ENCODE measurements at regions not wholly inside any gene's neighbourhood (a gene's known extent, or its start where the extent isn't known, plus 50 kb on each side); places are given as distances from the start of the nearest gene placed in this dataset.

GRCh38 chr13:81745391-81745790 is 1404.5 kb upstream of the SPRY2 start:
- 79 to 92% methylated on average over 4 of the region's 4 CpGs for WGBS, 2 donors
- H3K4me3 ChIP-seq = no peak overlapping the region

GRCh38 chr13:81738364-81738763 is 1397.4 kb upstream of the SPRY2 start:
- no peaks in the 10 kb centered on the region for H3K36me3 ChIP-seq
- H3K27ac ChIP-seq = no peak overlapping the region
- H3K27me3 ChIP-seq = no peaks in the 10 kb centered on the region
- H3K4me3 ChIP-seq = no peak overlapping the region
- ATAC-seq (ENCODE audit: low FRiP score in 2 of 2) (no peak), DNase-seq (no peak)
- TF ChIP-seq EP300 (IDR thresholded peaks at IDR 0.05) (no peak), POLR2A (IDR thresholded peaks at IDR 0.05) (no peak), POLR2AphosphoS5 (IDR thresholded peaks at IDR 0.05) (no peak), CTCF (IDR thresholded peaks at IDR 0.05) (no peak)
- no peaks in the 10 kb centered on the region for H3K4me1 ChIP-seq
- no peaks in the 10 kb centered on the region for H3K9me3 ChIP-seq
- 12 to 43% methylated on average over 1 of the region's 1 CpG for WGBS, 2 donors

More at GRCh38 chr13:81745391-81745790, 1404.5 kb upstream of the SPRY2 start:
- Histone ChIP-seq H3K27ac (no peak overlapping the region), H3K36me3 (no peaks in the 10 kb centered on the region), H3K4me1 (no peaks in the 10 kb centered on the region), H3K9me3 (no peaks in the 10 kb centered on the region), H3K27me3 (no peaks in the 10 kb centered on the region)
- ATAC-seq (ENCODE audit: low FRiP score in 2 of 2) (no peak), DNase-seq (no peak)
- TF ChIP-seq POLR2AphosphoS5 (IDR thresholded peaks at IDR 0.05) (no peak), POLR2A (IDR thresholded peaks at IDR 0.05) (no peak), EP300 (IDR thresholded peaks at IDR 0.05) (no peak), CTCF (IDR thresholded peaks at IDR 0.05) (no peak)

- no peaks in the 10 kb centered on the region for H3K4me1 ChIP-seq
- ATAC-seq (ENCODE audit: low FRiP score in 2 of 2) = no peak
These were observed 1385.3 kb upstream of the SPRY2 start for GRCh38 chr13:81726037-81726726.

GRCh38 chr13:81722456-81722855 is 1381.5 kb upstream of the SPRY2 start:
- DNase-seq (no peak), ATAC-seq (ENCODE audit: low FRiP score in 2 of 2) (no peak)
- no peaks in the 10 kb centered on the region for H3K27me3 ChIP-seq
- no peak overlapping the region for H3K27ac ChIP-seq
- TF ChIP-seq EP300 (IDR thresholded peaks at IDR 0.05) = no peak
- TF ChIP-seq POLR2AphosphoS5 (IDR thresholded peaks at IDR 0.05) = no peak
- no peak for TF ChIP-seq POLR2A (IDR thresholded peaks at IDR 0.05)
- TF ChIP-seq CTCF (IDR thresholded peaks at IDR 0.05) = no peak
- no peak overlapping the region for H3K4me3 ChIP-seq
- WGBS, 2 donors = 79 to 81% methylated on average over 1 of the region's 1 CpG
- no peaks in the 10 kb centered on the region for H3K36me3 ChIP-seq
- H3K4me1 ChIP-seq = no peaks in the 10 kb centered on the region
- H3K9me3 ChIP-seq = no peaks in the 10 kb centered on the region

More at GRCh38 chr13:81726037-81726726, 1385.3 kb upstream of the SPRY2 start:
- Histone ChIP-seq H3K27me3 (no peaks in the 10 kb centered on the region), H3K9me3 (no peaks in the 10 kb centered on the region), H3K4me3 (no peak overlapping the region), H3K36me3 (no peaks in the 10 kb centered on the region), H3K27ac (no peak overlapping the region)
- DNase-seq = peak in 1 of 2 donors; percentile 7
- TF ChIP-seq CTCF (IDR thresholded peaks at IDR 0.05) (no peak), POLR2A (IDR thresholded peaks at IDR 0.05) (no peak), EP300 (IDR thresholded peaks at IDR 0.05) (no peak), POLR2AphosphoS5 (IDR thresholded peaks at IDR 0.05) (no peak)
- WGBS, 2 donors = 86 to 89% methylated on average over 14 of the region's 14 CpGs

- Histone ChIP-seq H3K4me1 (no peaks in the 10 kb centered on the region), H3K27ac (no peak overlapping the region), H3K9me3 (no peaks in the 10 kb centered on the region), H3K27me3 (no peaks in the 10 kb centered on the region), H3K36me3 (no peaks in the 10 kb centered on the region), H3K4me3 (no peak overlapping the region)
- ATAC-seq (ENCODE audit: low FRiP score in 2 of 2) (no peak), DNase-seq (no peak)
- TF ChIP-seq POLR2A (IDR thresholded peaks at IDR 0.05) (no peak), EP300 (IDR thresholded peaks at IDR 0.05) (no peak), CTCF (IDR thresholded peaks at IDR 0.05) (no peak), POLR2AphosphoS5 (IDR thresholded peaks at IDR 0.05) (no peak)
These were observed 1380.5 kb upstream of the SPRY2 start for GRCh38 chr13:81721400-81721799.

Measured in upper lobe of left lung (tissue), 6 donors.